ENCODE measurements at regions not wholly inside any gene's neighbourhood (a gene's known extent, or its start where the extent isn't known, plus 50 kb on each side); places are given as distances from the start of the nearest gene placed in this dataset.
A peak's percentile ranks its signal among the peaks of the same experiment; 100 is the strongest.
"Not testable (repeated sequence)": the region's sequence is repeated elsewhere in the genome, so short reads cannot be mapped to it uniquely, and the experiment has no call there.

DNA sequence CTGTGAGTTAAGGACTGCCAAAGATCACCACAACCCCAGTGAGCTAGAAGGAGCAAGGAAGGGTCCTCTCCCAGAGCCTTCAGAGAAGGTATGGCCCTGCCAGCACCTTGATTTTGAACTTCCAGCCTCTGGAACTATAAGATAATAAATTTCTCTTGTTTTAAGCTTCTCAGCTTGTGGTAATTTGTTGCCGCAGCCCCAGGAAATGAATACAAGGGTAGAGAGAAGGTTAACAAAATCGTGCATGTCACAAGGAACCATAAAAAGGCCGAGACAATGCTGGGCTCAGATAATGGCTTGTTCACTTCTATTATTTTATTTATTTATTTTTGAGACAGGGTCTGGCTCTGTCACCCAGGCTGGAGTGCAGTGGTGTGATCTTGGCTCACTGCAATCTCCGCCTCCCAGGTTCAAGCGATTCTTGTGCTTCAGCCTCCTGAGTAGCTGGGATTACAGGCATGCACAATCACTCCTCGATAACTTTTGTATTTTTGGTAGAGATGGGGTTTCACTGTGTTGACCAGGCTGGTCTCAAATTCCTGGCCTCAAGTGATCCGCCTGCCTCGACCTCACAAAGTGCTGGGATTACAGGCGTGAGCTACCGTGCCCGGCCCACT, 71.5 kb downstream of the WSB1 start:
- not testable (repeated sequence) for DNase-seq

DNA sequence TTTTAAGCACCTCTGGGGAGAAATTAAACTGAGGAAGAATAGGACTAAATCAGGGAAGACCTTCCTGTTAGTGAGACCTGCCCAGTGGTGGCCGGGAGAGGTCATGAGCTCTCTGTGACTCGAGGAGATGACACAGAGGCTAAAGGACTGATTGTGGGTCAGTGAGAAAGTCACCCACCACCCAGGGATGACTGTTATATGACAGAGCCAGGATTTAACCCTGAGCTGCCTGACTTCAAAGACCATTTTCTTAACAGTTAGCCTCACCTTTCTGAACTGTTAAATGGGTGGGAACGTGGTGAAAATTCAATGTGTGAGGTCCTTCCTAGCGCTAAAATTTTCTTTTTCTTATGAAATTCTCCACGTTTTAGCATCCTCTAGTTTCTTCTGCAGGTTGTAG, 72.5 kb downstream of the WSB1 start:
- DNase-seq: no peak

DNA sequence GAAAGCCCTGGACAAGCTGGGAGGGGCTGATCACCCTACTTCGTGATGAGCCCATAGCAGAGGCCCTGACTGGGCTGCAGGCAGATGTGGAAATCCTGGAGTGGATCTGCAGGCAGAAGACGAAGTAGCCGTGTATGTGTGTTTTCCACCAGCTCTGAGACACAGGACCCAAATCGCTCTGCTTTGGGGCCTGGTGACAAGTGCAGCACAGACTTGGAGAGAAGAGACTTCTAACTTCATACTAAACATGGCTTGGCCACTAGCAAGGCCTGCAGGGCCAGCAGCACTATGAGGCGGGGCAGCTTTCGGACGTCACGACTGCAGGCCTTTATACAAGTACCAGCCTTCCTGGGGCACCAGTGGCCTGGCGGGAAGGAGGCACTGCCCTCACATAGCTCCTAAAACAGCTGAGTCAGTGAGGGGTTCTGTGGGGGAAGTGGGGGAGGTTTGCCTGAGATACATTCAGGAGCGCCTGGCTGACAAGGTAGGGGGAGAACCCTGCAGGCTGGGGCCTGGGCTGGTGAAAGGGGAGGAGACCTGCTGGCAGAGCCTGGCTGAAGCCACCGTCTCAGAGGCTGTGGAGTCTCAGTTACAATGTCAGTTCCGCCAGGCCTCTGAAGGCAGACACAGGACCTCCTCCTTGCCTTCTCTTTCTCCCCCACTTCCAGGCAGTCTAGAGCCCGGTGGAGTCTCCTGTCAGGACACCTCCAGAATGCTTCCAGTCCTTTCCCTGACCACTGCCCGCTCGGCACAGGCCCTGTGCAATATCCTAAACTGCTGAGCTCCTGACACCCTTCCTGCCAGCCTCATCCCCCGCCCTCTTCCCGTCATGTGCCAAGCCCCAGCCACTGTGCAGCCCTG, 73.4 kb downstream of the WSB1 start:
- no peak for DNase-seq

DNA sequence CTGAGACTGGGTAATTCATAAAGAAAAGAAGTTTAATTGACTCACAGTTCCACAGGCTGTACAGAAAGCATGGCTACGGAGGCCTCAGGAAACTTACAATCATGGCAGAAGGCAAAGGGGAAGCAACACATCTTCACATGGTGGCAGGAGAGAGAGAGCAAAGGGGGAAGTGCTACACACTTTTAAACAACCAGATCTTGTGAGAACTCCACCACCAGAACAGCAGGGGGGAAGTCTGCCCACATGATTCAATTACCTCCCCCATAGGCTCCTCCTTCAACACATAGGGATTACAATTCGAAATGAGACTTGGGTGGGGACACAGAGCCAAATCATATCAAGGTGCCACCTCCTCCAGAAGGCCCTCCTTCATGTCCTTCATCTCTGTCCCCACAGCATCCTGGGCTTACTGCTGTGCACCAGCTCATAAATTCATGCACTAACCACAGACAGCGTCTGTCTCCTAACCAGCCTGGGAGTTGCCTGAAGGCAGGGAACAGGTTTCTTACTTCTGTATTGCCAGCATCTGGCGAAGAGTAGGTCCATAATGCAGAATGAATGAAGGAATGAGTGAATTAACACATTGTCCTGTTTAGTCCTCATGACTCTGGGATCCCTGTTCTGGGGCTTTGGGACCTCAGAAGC, 74.4 kb downstream of the WSB1 start:
- no peak for DNase-seq

DNA sequence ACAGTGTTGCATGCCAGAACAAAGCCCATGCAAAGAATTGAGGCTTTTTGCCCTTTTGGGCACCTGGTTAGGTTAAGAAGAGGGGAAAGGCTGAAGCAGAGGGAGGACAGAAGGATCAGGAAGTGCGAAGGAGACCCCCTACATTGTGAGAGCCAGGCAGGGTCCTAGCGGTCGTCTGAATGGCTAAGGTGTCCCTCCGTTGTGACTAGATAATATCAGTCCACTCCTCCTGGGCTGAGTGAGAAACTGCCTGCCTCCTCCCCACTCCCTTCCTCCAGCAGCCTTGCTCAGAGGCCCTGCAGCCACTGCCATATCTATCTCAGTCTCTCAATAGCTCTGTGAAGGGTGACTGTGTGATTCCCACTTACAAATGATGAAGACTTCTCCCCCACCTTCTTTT, 75.1 kb downstream of the WSB1 start:
- no peak for DNase-seq

DNA sequence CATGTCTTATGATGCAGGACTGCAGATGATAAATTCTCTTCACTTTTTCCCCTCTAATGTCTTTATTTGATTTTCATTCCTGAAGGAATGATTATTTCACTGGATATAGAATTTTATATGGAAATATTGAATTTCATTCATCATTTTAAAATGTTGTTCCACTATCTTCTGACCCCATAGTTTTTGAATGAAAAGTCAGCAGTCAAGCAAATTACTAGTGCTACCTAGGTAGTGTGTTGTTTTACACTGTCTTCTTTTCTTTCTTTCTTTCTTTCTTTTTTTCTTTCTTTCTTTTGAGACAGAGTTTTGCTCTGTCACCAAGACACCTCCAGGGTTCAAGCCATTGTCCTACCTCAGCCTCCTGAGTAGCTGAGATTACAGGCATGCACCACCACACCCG, 76.9 kb downstream of the WSB1 start:
- no peak for DNase-seq

DNA sequence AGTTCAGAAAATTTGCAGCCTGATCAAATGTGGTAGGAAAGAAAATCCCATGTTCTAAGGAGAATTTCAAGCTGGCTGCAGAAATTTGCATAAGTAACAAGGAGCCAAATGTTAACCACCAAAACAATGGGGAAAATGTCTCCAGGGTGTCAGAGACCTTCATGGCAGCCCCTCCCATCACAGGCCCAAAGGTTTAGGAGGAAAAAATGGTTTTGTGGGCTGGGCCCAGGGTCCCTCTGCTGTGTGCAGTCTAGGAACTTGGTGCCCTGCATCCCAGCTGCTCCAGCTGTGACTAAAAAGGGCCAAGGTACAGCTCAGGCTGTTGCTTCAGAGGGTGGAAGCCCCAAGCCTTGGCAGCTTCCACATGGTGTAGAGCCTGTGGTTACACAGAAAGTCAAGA, 79.8 kb downstream of the WSB1 start:
- DNase-seq: not testable (repeated sequence)

DNA sequence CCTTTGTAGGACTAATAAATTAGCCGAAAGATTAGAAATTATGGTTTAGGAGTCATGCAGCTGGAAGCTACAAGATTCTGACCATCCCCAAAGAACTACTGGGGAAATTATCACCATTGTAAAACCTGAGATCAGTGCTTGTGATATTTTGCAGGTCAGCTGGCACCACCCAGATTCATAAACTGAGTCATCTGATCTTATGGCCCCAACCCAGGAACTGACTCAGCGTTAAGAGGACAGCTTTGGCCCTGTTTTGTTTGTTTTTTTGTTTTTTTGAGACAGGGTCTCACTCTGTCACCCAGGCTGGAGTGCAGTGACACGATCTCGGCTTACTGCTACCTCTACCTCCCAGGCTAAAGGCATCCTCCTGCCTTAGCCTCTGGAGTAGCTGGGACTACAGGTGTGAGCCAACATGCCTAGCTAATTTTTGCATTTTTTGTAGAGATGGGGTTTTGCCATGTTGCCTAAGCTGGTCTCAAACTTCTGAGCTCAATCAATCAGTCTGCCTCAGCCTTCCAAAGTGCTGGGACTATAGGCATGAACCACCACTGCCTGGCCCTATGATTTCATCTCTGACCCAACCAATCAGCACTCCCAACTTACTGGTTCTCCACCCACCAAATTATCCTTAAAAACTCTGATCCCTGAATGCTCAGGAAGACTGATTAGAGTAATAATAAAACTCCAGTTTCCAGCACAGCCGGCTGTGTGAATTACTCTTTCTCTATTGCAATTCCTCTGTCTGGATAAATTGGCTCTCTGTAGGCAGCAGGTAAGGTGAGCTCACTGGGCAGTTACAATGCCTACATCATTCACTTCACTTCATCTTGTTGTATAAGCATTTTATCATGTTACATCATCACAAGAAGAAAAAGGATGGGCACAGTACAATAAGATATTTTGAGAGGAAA, 79.4 kb upstream of the KSR1 start:
- DNase-seq: no peak

DNA sequence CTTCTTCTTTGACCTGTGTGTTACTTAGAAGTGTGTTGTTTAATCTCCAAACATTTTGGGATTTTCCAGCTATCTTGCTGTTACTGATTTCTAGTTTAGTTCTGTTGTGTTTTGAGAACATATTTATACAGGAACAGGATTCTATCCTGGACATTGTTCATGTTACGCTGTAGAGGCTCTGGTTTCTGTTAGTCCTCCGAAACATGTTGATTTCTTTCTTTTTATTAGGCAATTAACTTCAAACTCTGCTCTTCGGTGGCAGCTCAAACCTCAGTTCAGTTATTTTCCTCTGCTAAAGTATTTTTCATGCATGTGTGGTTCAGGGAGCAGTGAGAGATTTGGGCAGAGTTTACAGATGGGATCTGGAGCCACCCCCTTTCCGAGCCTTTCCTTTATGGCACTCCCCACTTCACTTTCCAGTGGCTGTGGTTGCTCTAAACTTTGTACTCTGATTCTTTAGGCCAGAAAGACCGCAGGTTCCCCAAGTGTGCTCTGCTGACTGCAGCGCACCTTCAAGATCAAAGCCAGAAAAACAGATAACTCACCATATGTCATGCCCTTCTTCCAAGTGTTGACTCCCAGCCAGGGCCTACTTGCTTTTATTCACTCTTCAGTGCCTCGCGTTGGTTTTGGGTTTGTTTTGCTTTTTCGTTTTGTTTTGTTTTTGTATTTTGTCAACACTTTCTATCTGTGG, 77.6 kb upstream of the KSR1 start:
- DNase-seq: no peak

DNA sequence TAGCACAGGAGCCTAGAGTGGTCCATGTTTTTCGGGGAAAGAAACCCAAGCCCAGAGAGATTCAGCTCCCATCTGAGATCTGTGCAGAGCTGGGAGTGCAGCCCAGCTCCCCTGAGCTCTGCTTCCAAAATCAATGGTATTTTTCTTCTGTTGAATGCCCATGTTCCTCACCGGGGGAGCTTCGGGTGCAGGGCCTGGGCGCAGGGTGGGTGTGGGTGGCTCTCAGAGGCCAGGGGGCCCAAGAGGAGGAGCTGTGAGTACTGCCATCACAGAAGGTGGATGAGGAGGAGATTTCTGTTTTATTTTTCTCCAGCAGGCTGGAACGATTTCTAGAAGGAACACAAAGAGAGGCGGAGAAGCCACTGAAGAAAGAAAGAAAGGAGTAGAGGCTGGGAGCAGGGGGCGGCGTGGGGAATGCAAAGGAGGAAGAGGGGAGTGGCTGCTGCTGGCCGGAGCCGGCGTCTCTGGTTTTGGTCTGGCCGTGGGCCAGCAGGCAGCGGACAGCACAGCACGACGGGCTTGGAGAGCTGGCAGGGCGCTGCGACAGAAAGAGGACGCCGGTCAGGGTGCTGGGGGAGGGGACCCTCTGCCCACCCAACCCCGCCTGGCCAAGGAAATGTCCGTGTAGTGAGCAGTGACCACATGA, 76.2 kb upstream of the KSR1 start:
- DNase-seq: no peak

DNA sequence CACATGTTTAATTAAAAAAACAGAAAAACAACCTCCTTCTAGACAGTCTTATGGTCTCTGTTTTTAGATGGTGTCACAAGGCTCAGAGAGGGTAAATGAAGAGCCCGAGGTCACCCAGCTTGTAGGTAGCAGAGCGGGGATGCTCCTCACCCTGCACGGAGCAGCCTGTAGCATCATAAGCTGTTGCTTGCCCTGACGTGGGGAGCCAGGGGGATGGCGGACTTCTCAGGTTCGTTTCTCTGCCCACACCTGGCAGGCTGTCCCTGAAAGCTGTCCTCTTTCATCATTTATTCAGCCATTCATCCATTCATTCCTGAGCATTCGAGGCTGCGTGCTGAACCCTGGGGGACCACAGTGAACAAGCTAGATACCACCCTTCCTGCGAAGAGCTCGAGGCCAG, 75.7 kb upstream of the KSR1 start:
- DNase-seq: no peak

DNA sequence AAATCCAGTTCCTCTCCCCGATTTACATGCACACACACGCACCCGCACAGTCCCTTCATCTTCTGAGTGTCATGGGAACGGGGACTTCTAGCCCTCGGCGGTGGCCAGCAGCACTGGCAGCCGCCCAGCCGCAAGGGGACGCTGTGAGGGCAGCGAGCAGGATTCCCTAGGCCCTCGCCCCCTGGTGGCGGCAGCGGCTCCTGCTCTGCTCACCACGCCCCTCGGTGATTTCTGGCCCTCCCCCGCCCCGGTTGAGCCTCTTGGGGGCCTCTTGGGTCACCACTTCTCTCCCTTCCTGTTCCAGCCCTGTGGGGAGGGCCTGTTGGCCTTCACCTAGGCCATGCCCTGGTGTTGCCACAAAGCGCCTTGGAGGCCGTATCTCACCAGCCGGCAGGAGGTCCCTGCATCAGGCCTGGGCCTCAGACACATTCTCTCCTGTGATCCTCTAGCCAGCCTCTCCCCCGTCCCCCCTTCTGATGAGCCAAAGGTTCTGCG, 75.2 kb upstream of the KSR1 start:
- peak; percentile 54 to 72 (median 64) for DNase-seq

DNA sequence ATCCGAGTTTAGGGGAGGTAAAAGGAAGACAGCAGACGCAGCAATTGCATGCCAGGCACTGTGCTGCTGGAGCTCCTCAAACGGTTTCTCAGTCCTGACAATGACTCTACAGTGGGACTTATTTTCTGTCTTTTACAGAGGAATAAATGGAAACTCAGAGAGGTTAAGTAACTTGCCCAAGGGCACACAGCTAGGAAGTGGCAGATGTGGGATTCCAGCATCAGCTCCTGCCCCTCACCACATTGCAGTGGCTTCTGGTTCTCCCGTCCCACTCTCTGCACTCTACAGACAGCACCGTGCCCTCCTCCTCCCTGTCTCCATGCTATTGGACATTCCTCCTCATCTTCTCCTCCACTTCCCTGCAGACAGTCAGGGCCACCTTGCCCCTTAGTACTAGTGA, 74.2 kb upstream of the KSR1 start:
- DNase-seq: no peak

DNA sequence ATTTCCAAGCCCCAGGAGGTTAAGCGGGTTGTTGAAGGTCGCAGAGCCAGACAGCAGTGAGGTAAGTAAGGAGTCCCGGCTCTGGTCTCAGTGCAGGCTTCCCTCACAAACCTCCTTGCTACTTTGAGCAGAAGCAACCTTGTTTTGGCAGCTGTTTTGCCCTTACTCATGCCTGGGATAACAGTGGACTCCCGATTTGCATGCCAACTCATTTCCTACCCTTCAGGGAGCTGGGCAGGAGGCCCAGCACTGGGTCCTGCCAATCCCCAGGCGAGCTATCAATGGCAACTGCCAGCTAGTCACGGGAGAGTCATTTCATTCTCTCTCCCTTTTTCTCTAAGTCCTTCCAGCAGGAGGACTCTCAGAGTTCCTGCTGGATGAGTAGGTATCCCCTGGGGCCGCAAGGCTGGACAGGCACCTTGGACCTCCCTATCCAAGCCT, 72.0 kb upstream of the KSR1 start:
- DNase-seq: no peak

DNA sequence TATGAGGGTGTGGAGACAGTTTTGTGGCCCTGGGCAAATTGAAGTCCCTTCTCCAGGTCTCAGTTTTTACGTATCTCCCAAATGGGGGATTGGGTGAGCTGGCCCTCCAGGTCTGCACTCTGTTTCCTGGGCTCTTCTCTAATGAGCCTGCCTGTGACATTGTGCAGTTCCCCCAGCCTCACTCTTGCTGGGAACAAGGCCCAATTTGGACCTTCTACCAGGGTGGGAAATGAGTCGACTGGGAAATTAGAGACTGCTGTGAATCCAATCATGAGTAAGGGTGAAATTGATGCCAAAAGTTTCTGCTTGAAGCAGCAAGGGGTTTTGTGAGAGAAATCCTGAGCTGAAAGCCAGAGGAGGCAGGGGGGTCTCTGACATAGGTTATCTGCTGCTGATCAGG, 71.5 kb upstream of the KSR1 start:
- no peak for DNase-seq

DNA sequence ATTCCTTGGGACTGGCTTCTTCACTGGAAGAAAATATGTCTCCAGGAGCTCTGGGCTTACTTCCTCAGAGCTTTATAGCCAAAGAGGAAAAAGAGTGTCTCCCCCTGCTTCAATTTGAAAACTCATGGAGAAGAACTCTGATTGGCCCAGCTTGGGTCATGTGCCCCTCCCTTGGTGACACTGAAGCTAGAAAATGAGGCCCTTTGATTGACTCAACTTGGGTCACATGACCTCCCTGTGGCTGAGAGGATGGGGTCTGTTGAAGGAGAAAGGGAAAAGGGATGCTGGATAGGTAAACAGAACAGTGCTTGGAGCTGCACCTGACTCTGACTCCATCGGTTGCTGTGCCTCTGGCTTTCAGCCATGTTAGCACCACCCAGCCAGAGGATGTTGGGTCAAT, 70.6 kb upstream of the KSR1 start:
- DNase-seq: no peak

DNA sequence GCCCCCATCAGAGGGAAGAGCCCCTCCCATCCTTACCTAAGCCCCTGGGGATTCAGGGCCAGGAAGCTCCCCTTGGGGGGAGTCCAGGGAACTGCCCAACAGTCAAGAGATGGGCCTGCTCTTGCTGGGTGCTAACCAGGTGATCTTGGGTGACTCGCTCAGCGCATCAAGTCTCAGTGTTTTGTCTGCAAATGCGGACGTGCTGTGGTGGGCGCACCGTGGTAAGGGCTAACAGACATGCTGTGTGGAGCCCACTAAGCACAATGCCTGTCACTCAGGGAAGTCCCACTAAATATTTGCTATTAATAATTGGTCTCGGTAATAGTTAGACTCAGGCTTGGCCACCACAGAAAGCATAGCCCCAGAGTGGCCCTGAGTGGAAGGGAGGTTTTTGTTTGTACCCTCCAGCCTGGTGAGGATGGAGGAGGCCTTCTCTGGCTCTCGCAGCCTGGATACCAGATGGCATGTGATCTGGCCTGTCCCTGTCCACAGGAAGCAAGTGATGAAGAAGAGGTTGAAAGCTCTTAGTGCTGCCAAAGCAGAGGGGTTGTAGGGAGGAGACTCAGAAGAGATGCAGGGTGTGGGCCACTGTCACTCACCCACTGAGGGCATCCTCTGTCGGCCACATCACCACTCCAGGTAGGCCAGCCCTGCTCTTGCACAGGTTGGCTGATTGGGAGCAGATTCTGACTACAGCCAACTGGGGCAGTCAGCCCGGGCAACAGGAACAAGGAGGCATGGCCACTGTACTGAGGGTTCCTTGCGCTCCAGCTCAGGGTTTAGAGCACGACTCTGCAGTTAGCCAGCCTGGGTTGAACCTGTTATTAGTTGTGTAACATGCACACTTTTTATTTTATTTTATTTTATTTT, 69.8 kb upstream of the KSR1 start:
- no peak for DNase-seq

DNA sequence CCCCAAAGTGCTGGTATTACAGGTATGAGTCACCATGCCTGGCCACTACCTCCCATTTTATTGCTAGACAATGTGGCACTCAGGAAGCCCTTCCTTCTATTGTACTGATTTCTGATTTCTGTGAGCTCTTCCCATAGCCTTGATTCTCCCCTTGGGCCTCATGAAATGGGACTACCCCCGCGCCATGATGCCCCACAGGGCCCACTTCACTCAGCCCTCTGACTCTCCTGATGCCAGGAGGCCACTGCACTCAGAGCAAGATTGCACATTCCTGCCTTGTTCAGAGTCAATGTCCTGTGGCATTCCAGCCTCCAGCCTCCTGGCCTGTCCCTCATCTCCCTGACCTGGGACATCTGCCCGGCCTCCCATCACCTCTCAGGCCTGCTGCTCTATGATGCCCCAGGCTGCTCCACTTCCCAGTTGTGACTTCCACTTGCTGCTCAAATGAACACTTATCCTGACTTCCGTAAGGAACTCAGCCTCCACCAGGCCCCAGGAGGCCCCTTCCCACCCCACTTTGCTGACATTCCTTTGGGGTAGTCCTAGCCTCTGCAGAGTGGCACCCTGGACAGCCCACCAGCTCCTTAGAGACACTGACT, 66.6 kb upstream of the KSR1 start:
- no peak for DNase-seq

DNA sequence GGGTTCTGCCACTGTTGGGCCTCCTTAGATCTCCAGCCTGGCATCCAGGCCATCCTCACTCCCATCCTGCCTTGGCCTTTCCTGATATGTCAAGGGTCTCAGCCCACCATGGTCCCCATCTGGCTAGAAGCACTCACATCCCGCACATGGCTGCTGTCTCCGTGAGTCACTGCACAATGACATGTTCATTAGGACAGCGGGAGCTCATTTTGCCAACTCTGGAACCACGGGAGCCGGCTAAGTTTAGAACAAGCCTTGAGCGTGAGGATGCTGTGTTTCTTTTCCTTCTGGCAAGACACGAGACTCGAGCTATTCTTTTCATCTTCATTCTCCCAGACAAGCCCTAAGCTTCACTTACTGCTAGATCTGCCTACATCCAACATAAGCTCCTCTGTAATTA, 65.7 kb upstream of the KSR1 start:
- no peak for DNase-seq

DNA sequence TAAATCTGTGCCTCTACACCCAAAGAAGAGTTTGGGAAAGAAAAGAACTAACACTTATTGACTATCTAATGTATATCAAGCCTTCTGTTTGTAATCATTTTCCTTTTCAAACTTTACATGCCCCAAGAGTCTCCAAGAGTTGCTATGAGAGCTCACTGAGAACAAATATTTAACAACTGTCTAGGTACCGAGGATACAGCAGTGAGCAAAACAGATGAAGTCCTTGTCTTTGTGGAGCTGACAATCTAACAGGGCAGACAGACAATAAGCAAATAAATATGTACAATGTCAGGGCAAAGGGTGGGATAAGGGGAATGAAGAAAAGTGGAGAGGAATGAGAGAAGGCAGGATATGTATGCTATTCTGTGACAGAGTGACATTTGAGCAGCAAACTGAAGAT, 64.8 kb upstream of the KSR1 start:
- DNase-seq: no peak

All from activated CD4-positive, CD25-positive, alpha-beta regulatory T cell (primary cell).